SK-N-SH (cell line): ENCODE measurements at regions not wholly inside any gene's neighbourhood (a gene's known extent, or its start where the extent isn't known, plus 50 kb on each side); places are given as distances from the start of the nearest gene placed in this dataset.

Source experiments
- CTCF ChIA-PET: fragments of 300-600, 350-600 bp; formaldehyde crosslinking; extraction: SDS; loops from one replicate; lab custom pipeline; 2021; lab: Yijun Ruan, JAX
- POLR2A ChIA-PET: fragments of 350-600 bp; sonication (Branson Sonifier 250); formaldehyde crosslinking; extraction: SDS; loops from one replicate; lab custom pipeline; 2020; ENCODE audit warnings: antibody characterized with exemption, inconsistent platforms; lab: Yijun Ruan, JAX
- DNase-seq: peaks from one replicate; pipeline ENCODE4 v3.0.0; 2012
- H2AFZ ChIP-seq: fragments of 200-600 bp; sonication (generic); 2 replicates; pipeline ENCODE4 v1.8.1; 2016; ENCODE audit warnings: antibody characterized with exemption, mild to moderate bottlenecking, low read depth
- H3F3A ChIP-seq: fragments of 200-600 bp; sonication (generic); replicated peaks from 2 replicates; pipeline ENCODE3; 2016; ENCODE audit warnings: antibody characterized with exemption, mild to moderate bottlenecking; ENCODE audit not compliant: insufficient read depth
- H3K27ac ChIP-seq, 2 experiments: fragments of 200-500 bp in 1 of 2; fragments of 200-600 bp in 1 of 2; sonication (Bioruptor generic) in 1 of 2; sonication (generic), shearing (Covaris generic) in 1 of 2; 2 replicates each; pipeline versions ENCODE4 v1.5.1 to v1.6.1; 2014 to 2016; ENCODE audit warnings: low read depth in 2 of 2, inconsistent platforms in 1 of 2, low read length in 1 of 2, mild to moderate bottlenecking in 1 of 2, mixed read lengths in 1 of 2
- H3K27me3 ChIP-seq: fragments of 200-600 bp; sonication (generic), shearing (Covaris generic); 2 replicates; pipeline ENCODE4 v1.6.1; 2016; ENCODE audit warnings: mixed run types; ENCODE audit not compliant: insufficient read depth
- H3K36me3 ChIP-seq, 2 experiments: fragments of 200-500 bp in 1 of 2; fragments of 200-600 bp in 1 of 2; sonication (Bioruptor generic) in 1 of 2; sonication (generic) in 1 of 2; replicated peaks in 1 of 2; 2 replicates each; pipeline versions ENCODE3 to v1.5.1; 2014 to 2016; ENCODE audit warnings: low read length in 1 of 2, mild to moderate bottlenecking in 1 of 2; ENCODE audit not compliant: insufficient read depth in 2 of 2, control insufficient read depth in 1 of 2
- H3K4me1 ChIP-seq, 2 experiments: fragments of 200-500 bp in 1 of 2; fragments of 200-600 bp in 1 of 2; sonication (Bioruptor generic) in 1 of 2; sonication (generic), shearing (Covaris generic) in 1 of 2; 2 replicates each; pipeline versions ENCODE4 v1.5.1 to v1.6.1; 2014 to 2016; ENCODE audit warnings: low read depth in 1 of 2, low read length in 1 of 2, mixed run types in 1 of 2; ENCODE audit not compliant: insufficient read depth in 2 of 2, control insufficient read depth in 1 of 2
- H3K4me2 ChIP-seq: fragments of 200-600 bp; sonication (generic), shearing (Covaris generic); 2 replicates; pipeline ENCODE4 v1.6.1; 2017; ENCODE audit warnings: mixed run types
- H3K4me3 ChIP-seq, 2 experiments: fragments of 200-500 bp in 1 of 2; fragments of 200-600 bp in 1 of 2; sonication (Bioruptor generic) in 1 of 2; sonication (generic), shearing (Covaris generic) in 1 of 2; 2 replicates each; pipeline versions ENCODE4 v1.5.1 to v1.8.1; 2014 to 2016; ENCODE audit warnings: low read depth in 2 of 2, inconsistent platforms in 1 of 2, low read length in 1 of 2, mild to moderate bottlenecking in 1 of 2, mixed read lengths in 1 of 2, moderate library complexity in 1 of 2
- H3K79me2 ChIP-seq: fragments of 200-600 bp; sonication (generic); 2 replicates; pipeline ENCODE4 v1.8.1; 2017; ENCODE audit warnings: mild to moderate bottlenecking; ENCODE audit not compliant: insufficient read depth
- H3K9ac ChIP-seq: fragments of 200-600 bp; sonication (generic); 2 replicates; pipeline ENCODE4 v1.6.1; 2017; ENCODE audit warnings: mixed run types
- H3K9me2 ChIP-seq: fragments of 200-600 bp; sonication (generic); 2 replicates; pipeline ENCODE4 v1.6.1; 2017; ENCODE audit warnings: mixed run types
- H3K9me3 ChIP-seq: fragments of 200-600 bp; sonication (generic); 2 replicates; pipeline ENCODE4 v1.6.1; 2017; ENCODE audit warnings: mixed run types, mild to moderate bottlenecking, moderate library complexity
- H4K20me1 ChIP-seq: fragments of 200-600 bp; sonication (generic); 2 replicates; pipeline ENCODE4 v1.6.1; 2017; ENCODE audit warnings: mild to moderate bottlenecking, mixed run types; ENCODE audit not compliant: insufficient read depth
- ELF1 ChIP-seq: IDR thresholded peaks from 2 replicates; pipeline ENCODE4 v1.4.0; 2012
- EP300 ChIP-seq, 2 experiments: IDR thresholded peaks; 2 replicates each; pipeline versions ENCODE4 v1.4.0 to v1.6.1; 2012; ENCODE audit warnings: borderline replicate concordance in 1 of 2, low read depth in 1 of 2, low read length in 1 of 2
- FOXJ3 ChIP-seq: sonication (generic); formaldehyde crosslinking; IDR thresholded peaks from 2 replicates; pipeline ENCODE4 v1.5.1; 2020; ENCODE audit warnings: mild to moderate bottlenecking, missing genetic modification reagents
- FOXM1 ChIP-seq: IDR thresholded peaks from 2 replicates; pipeline ENCODE4 v1.4.0; 2012; ENCODE audit warnings: low read depth, mild to moderate bottlenecking
- GABPA ChIP-seq: IDR thresholded peaks from 2 replicates; pipeline ENCODE4 v1.4.0; 2012; ENCODE audit warnings: low read depth, mild to moderate bottlenecking
- GATA2 ChIP-seq: sonication (generic); formaldehyde crosslinking; IDR thresholded peaks from 2 replicates; pipeline ENCODE4 v1.5.0; 2020; ENCODE audit warnings: mild to moderate bottlenecking, missing genetic modification reagents
- JUND ChIP-seq: IDR thresholded peaks from 2 replicates; pipeline ENCODE4 v1.4.0; 2012
- MAX ChIP-seq: IDR thresholded peaks from 2 replicates; pipeline ENCODE4 v1.4.0; 2012; ENCODE audit warnings: low read depth
- MXI1 ChIP-seq: IDR thresholded peaks from 2 replicates; pipeline ENCODE4 v1.6.1; 2012; ENCODE audit warnings: mild to moderate bottlenecking, low read depth, low read length, improper control_type of control experiment
- NFIC ChIP-seq: IDR thresholded peaks from 2 replicates; pipeline ENCODE4 v1.4.0; 2012; ENCODE audit warnings: borderline replicate concordance
- PBX3 ChIP-seq: IDR thresholded peaks from 2 replicates; pipeline ENCODE4; 2012
- RCOR1 ChIP-seq: fragments of 150-350 bp; IDR thresholded peaks from 2 replicates; pipeline ENCODE4 v1.6.1; 2017; ENCODE audit warnings: antibody characterized with exemption, low read length
- RFX5 ChIP-seq: IDR thresholded peaks from 2 replicates; pipeline ENCODE4 v1.6.1; 2012; ENCODE audit warnings: mild to moderate bottlenecking, improper control_type of control experiment, low read length
- RXRA ChIP-seq: IDR thresholded peaks from 2 replicates; pipeline ENCODE4 v1.4.0; 2012; ENCODE audit warnings: low read depth, mild to moderate bottlenecking, borderline replicate concordance
- SIN3A ChIP-seq: IDR thresholded peaks from 2 replicates; pipeline ENCODE4 v1.6.1; 2012; ENCODE audit warnings: low read depth, mild to moderate bottlenecking, low read length, moderate library complexity, borderline replicate concordance
- TAF1 ChIP-seq: IDR thresholded peaks from 2 replicates; pipeline ENCODE4 v1.6.1; 2012; ENCODE audit warnings: low read depth, mild to moderate bottlenecking, low read length, moderate library complexity, borderline replicate concordance
- TCF12 ChIP-seq: IDR thresholded peaks from 2 replicates; pipeline ENCODE4 v1.4.0; 2012
- USF2 ChIP-seq: fragments of 150-350 bp; IDR thresholded peaks from 2 replicates; pipeline ENCODE4 v1.6.1; 2017; ENCODE audit warnings: antibody characterized with exemption, low read length, low read depth, borderline replicate concordance
- ZBTB33 ChIP-seq: IDR thresholded peaks from 2 replicates; pipeline ENCODE4 v1.4.0; 2012; ENCODE audit warnings: low read depth, borderline replicate concordance
- WGBS: methylation state at CpG from one replicate; pipeline ENCODE4 v1.1.6; 2017; ENCODE audit warnings: low lambda C conversion rate; 5-methylcytosine and 5-hydroxymethylcytosine counted together

GRCh38 chr4:114038762-114039387 lies 59.4 kb upstream of the ARSJ start (continued):
- TF ChIP-seq FOXJ3 (CRISPR knock-in tag) = no peak
- no peak for TF ChIP-seq MAX

- H3K27ac ChIP-seq = peak overlapping the region in 1 of 2 experiments; percentile 77; a peak in 3 of 4 replicates
- 67% methylated on average over 3 of the region's 3 CpGs for WGBS
Measured at GRCh38 chr4:114040319-114041116, 61.1 kb upstream of the ARSJ start.

GRCh38 chr4:114041117-114041475 lies 61.6 kb upstream of the ARSJ start:
- peaks cover 20% of the 10 kb centered on the region for H3F3A ChIP-seq
- no peaks in the 10 kb centered on the region for H4K20me1 ChIP-seq
- no peak for DNase-seq
- peak overlapping the region; percentile 38; the same call in 1 of the 2 replicates for H3K9ac ChIP-seq
- H3K79me2 ChIP-seq = no peaks in the 10 kb centered on the region
- H3K27ac ChIP-seq = peak overlapping the region in 1 of 2 experiments; percentile 77; a peak in 3 of 4 replicates
- WGBS = 25% methylated on average over 2 of the region's 2 CpGs
- no peaks in the 10 kb centered on the region for H3K27me3 ChIP-seq
- no peaks in the 10 kb centered on the region for H3K9me2 ChIP-seq
- H3K4me1 ChIP-seq = peaks cover 5 to 16% of the 10 kb centered on the region in 2 experiments; a peak in 3 of 4 replicates
- ChIA-PET CTCF (interaction anchor here (1.0 to 1.3 kb wide), 2 partner anchors 35 to 647 kb away, joined by 4 read pairs; no protein-coding TSS in a partner anchor), POLR2A (interaction anchor here (0.6 to 0.7 kb wide), 2 partner anchors 21 to 119 kb away, joined by 3 to 4 read pairs; no protein-coding TSS in a partner anchor)
- H3K36me3 ChIP-seq = no peaks in the 10 kb centered on the region
- no peaks in the 10 kb centered on the region for H3K9me3 ChIP-seq
- H2AFZ ChIP-seq = peak overlapping the region; percentile 36
- no peak overlapping the region for H3K4me3 ChIP-seq
- peak overlapping the region; percentile 52 for H3K4me2 ChIP-seq
- no peak for TF ChIP-seq FOXJ3 (CRISPR knock-in tag)
- no peak for TF ChIP-seq RCOR1
- TF ChIP-seq GATA2 (CRISPR knock-in tag) = no peak
- no peak for TF ChIP-seq RFX5
- TF ChIP-seq GABPA = no peak
- no peak for TF ChIP-seq USF2
- TF ChIP-seq TAF1 = no peak
- no peak for TF ChIP-seq MXI1
- 0 out of 2 replicates have a peak, but pooled peaks have one; percentile 18 for TF ChIP-seq RXRA
- 0 out of 2 replicates have a peak, but pooled peaks have one; percentile 28 for TF ChIP-seq MAX
- TF ChIP-seq PBX3 = peak; percentile 85
- no peak for TF ChIP-seq SIN3A
- TF ChIP-seq ZBTB33 = no peak
- peak; percentile 73; the same call in 1 of the 2 replicates for TF ChIP-seq FOXM1

More at GRCh38 chr4:114040319-114041116, 61.1 kb upstream of the ARSJ start:
- Histone ChIP-seq H3K4me2 (peak overlapping the region; percentile 52), H3F3A (peaks cover 20% of the 10 kb centered on the region), H3K79me2 (no peaks in the 10 kb centered on the region), H3K36me3 (no peaks in the 10 kb centered on the region), H3K9ac (peak overlapping the region; percentile 38; the same call in 1 of the 2 replicates), H3K9me2 (no peaks in the 10 kb centered on the region), H3K4me1 (peaks cover 5 to 16% of the 10 kb centered on the region in 2 experiments; a peak in 3 of 4 replicates), H4K20me1 (no peaks in the 10 kb centered on the region), H2AFZ (peak overlapping the region; percentile 36), H3K4me3 (no peak overlapping the region), H3K9me3 (no peaks in the 10 kb centered on the region), H3K27me3 (no peaks in the 10 kb centered on the region)
- TF ChIP-seq EP300 (IDR thresholded peaks at IDR 0.05; ENCODE audit: borderline replicate concordance in 1 of 2, low read depth in 1 of 2, low read length in 1 of 2) (peak in 1 of 2 experiments; percentile 38; a peak in 1 of 4 replicates), TCF12 (peak; percentile 58), MAX (0 out of 2 replicates have a peak, but pooled peaks have one; percentile 9), JUND (peak; percentile 30; the same call in 1 of the 2 replicates), ELF1 (no peak), NFIC (peak; percentile 22; the same call in 1 of the 2 replicates)
- POLR2A ChIA-PET = interaction anchor here (0.6 kb wide), 1 partner anchor 20 kb away, joined by 3 read pairs; no protein-coding TSS in a partner anchor
- DNase-seq = peak; percentile 12
- CTCF ChIA-PET = interaction anchor here (1.0 to 1.3 kb wide), 2 partner anchors 36 to 646 kb away, joined by 4 read pairs; no protein-coding TSS in a partner anchor
